GM12892 (cell line): ENCODE measurements at regions not wholly inside any gene's neighbourhood (a gene's known extent, or its start where the extent isn't known, plus 50 kb on each side); places are given as distances from the start of the nearest gene placed in this dataset.

ENCODE experiments used
- POLR2AphosphoS5 ChIP-seq: IDR thresholded peaks from 2 replicates; pipeline ENCODE4 v1.6.1; 2011; ENCODE audit warnings: low read depth, low read length, control low read depth
- TAF1 ChIP-seq: IDR thresholded peaks from 2 replicates; pipeline ENCODE4 v1.6.1; 2011; ENCODE audit warnings: low read depth, mild to moderate bottlenecking, control low read depth, low read length, borderline replicate concordance

DNA sequence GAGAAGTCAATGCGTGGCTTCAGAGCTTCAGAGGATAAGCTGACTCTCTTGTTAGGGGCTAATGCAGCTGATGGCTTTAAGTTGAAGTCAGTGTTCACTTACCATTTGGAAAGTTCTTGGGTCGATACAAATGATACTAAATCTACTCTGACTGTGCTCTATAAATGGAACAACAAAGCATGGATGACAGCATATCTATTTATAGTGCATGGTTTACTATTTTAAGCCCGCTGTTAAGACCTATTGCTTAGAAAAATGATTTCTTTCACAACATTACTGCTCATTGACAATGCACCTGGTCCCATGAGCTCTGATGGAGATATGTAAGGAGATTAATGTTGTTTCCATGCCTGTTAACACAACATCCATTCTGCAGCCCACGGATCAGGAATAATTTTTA, 435.7 kb downstream of the MAT2B start:
- TF ChIP-seq POLR2AphosphoS5 = no peak
- no peak for TF ChIP-seq TAF1
